Upper lobe of right lung (tissue), 1 donor: ENCODE measurements at regions not wholly inside any gene's neighbourhood (a gene's known extent, or its start where the extent isn't known, plus 50 kb on each side); places are given as distances from the start of the nearest gene placed in this dataset.

Experiments used
- ATAC-seq: fragments of 200-7000 bp; cut with Tn5 transposase; one replicate; pipeline ENCODE4 v1.9.1; 2020; ENCODE audit warnings: mild to moderate bottlenecking, moderate library complexity
- DNase-seq: peaks from one replicate; pipeline ENCODE4 v3.0.0-alpha.2; 2020
- H3K27ac ChIP-seq: fragments of 200-600 bp; one replicate; pipeline ENCODE4 v1.8.0; 2022
- H3K27me3 ChIP-seq: fragments of 200-600 bp; one replicate; pipeline ENCODE4 v1.8.0; 2022; ENCODE audit warnings: mild to moderate bottlenecking
- H3K36me3 ChIP-seq: fragments of 200-600 bp; one replicate; pipeline ENCODE4 v1.8.0; 2022
- H3K4me1 ChIP-seq: fragments of 200-600 bp; one replicate; pipeline ENCODE4 v1.8.0; 2022
- H3K4me3 ChIP-seq: fragments of 200-600 bp; one replicate; pipeline ENCODE4 v1.8.0; 2022; ENCODE audit warnings: mild to moderate bottlenecking
- H3K9me3 ChIP-seq: fragments of 200-600 bp; one replicate; pipeline ENCODE4 v1.8.0; 2022
- intact Hi-C: fragments of 100-400 bp; cut with DNase I; formaldehyde crosslinking; loops from one replicate; pipeline ENCODE4 v1.11.0; 2022
- TF ChIP-seq, protein P1 (sequence below): fragments of 200-600 bp; IDR thresholded peaks from one replicate; pipeline ENCODE4 v1.8.0; 2022; ENCODE audit warnings: antibody characterized with exemption
- donor health status: DM: no; HTN: yes; CAD: no; lungs with severe emphysema.

DNA sequence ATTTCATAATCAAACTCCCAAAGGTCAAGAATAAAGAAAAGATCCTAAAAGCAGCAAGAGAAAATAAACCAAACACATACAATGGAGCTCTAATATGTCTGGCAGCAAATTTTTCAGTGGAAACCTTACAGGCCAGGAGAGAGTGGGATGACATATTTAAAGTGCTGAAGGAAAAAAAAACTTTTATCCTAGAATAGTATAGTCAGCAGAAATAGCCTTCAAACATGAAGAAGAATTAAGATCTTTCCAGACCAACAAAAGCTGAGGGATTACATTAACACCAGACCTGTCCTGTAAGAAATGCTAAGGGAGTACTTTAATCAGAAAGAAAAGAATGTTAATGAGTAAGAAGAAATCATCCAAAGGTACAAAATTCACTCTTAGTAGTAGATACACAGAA, 215.7 kb upstream of the IGF1 start:
- no peaks in the 10 kb centered on the region for H3K9me3 ChIP-seq
- no peak for DNase-seq
- intact Hi-C loops: no loop called here
- no peak overlapping the region for H3K4me3 ChIP-seq
- TF ChIP-seq, protein P1, sequence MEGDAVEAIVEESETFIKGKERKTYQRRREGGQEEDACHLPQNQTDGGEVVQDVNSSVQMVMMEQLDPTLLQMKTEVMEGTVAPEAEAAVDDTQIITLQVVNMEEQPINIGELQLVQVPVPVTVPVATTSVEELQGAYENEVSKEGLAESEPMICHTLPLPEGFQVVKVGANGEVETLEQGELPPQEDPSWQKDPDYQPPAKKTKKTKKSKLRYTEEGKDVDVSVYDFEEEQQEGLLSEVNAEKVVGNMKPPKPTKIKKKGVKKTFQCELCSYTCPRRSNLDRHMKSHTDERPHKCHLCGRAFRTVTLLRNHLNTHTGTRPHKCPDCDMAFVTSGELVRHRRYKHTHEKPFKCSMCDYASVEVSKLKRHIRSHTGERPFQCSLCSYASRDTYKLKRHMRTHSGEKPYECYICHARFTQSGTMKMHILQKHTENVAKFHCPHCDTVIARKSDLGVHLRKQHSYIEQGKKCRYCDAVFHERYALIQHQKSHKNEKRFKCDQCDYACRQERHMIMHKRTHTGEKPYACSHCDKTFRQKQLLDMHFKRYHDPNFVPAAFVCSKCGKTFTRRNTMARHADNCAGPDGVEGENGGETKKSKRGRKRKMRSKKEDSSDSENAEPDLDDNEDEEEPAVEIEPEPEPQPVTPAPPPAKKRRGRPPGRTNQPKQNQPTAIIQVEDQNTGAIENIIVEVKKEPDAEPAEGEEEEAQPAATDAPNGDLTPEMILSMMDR: no peak
- ATAC-seq: no peak
- H3K27ac ChIP-seq: no peak overlapping the region
- no peaks in the 10 kb centered on the region for H3K27me3 ChIP-seq
- H3K36me3 ChIP-seq: no peaks in the 10 kb centered on the region
- no peaks in the 10 kb centered on the region for H3K4me1 ChIP-seq

DNA sequence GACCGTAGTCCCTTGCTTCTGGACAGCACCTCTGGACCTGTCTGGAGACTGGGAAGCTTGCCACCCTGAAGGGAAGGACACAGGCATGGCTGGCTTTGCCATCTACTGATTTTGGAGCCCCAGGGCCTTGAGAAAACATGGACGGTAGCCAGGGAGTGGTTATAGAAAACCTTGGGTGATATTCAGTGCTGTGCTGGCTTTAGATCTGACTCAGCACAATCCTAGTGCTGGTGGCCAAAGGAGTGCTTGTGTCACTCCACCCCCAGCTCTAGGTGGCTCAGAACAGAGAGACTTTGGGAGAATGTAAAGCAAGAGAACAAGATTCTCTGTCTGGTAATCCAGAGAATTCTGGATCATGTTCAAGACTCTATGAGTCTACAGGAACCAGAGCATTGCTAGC, 214.5 kb upstream of the IGF1 start:
- Histone ChIP-seq H3K4me3 (no peak overlapping the region), H3K9me3 (no peaks in the 10 kb centered on the region), H3K27me3 (no peaks in the 10 kb centered on the region), H3K27ac (no peak overlapping the region), H3K36me3 (no peaks in the 10 kb centered on the region), H3K4me1 (no peaks in the 10 kb centered on the region)
- intact Hi-C loops: no loop called here
- no peak for DNase-seq
- no peak for ATAC-seq
- TF ChIP-seq, protein P1: no peak

DNA sequence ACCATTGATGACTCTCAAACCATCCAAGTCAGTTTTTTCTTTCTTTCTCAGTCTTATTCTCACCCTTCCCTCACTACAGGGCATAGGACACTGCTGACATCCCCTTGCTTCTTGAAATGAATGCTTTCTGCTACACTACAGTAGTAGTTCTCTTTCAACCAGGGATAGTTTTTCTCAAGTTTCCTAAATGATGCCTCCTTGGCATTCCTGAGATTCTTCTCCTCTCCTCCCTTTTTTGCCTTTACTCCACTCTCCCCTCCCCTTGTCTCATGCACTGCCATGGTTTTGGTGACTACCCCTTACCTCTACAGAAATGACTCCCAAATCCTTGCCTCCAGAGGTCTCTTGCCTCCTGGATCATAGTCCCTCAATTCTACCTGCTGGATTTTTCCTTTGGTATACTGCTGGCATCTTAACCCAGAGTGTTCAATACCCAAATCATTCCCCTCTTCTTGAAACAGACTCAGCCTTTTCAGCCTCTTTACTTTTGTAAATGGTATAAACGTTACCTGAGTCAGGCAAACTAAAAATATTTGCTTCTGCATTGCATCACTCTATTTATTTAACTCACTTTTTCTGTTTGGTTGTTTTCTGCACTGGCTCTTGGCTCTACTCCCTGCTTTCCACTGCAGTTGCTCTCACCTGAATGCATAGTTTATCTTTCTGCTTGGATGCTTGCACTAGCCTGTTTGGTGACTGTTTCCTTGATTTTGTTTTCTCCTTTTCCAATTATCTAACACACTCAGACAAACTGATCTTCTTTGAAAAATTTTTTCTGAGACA, 211.6 kb upstream of the IGF1 start:
- Histone ChIP-seq H3K4me1 (no peaks in the 10 kb centered on the region), H3K36me3 (no peaks in the 10 kb centered on the region), H3K27me3 (no peaks in the 10 kb centered on the region), H3K4me3 (no peak overlapping the region), H3K9me3 (no peaks in the 10 kb centered on the region), H3K27ac (no peak overlapping the region)
- DNase-seq: no peak
- no peak for ATAC-seq
- intact Hi-C loops: no loop called here
- TF ChIP-seq, protein P1: no peak

DNA sequence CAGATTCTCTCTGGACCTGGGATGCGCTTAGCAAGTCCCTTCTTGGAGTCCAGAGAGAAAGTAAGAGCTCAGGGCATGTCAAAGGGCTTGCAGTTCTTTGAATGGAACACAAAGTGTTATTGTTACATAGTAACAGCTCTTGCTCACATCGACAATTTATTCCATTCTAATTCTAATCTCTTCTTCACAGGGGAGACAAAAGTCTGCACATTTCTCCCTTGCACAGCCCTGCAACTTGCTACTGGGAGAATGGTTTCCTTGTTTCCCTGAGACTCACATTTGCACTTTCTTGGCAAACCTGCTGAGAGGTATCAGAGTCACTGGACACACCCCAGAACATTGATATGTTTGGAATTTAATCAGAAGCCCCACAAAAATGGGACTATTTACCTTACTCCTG, 209.9 kb upstream of the IGF1 start:
- ATAC-seq (no peak), DNase-seq (no peak)
- Histone ChIP-seq H3K36me3 (no peaks in the 10 kb centered on the region), H3K9me3 (no peaks in the 10 kb centered on the region), H3K27me3 (no peaks in the 10 kb centered on the region), H3K27ac (no peak overlapping the region), H3K4me3 (no peak overlapping the region), H3K4me1 (no peaks in the 10 kb centered on the region)
- intact Hi-C loops: no loop called here
- TF ChIP-seq, protein P1: no peak

DNA sequence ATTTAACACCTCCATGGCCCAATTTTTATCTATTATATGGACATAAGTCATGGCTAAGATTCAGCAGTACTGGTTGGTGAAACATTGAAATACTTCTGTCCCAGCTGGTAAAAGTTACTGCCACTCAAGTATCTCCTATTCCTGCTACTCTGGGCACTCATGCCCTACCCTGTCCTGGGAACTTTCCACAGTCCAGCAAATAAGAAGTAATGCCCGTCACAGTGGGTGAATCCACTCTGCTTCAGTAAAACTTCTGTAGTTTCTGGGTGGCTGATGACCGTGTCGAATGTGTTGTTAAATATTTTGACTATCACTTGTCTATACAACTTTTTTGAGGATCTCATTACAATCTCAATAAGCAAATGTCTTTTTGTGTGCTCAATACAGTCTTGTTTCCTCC, 209.3 kb upstream of the IGF1 start:
- Histone ChIP-seq H3K27ac (no peak overlapping the region), H3K9me3 (no peaks in the 10 kb centered on the region), H3K4me3 (no peak overlapping the region), H3K27me3 (no peaks in the 10 kb centered on the region), H3K36me3 (no peaks in the 10 kb centered on the region), H3K4me1 (no peaks in the 10 kb centered on the region)
- no peak for ATAC-seq
- TF ChIP-seq, protein P1: no peak
- intact Hi-C loops: no loop called here
- no peak for DNase-seq

DNA sequence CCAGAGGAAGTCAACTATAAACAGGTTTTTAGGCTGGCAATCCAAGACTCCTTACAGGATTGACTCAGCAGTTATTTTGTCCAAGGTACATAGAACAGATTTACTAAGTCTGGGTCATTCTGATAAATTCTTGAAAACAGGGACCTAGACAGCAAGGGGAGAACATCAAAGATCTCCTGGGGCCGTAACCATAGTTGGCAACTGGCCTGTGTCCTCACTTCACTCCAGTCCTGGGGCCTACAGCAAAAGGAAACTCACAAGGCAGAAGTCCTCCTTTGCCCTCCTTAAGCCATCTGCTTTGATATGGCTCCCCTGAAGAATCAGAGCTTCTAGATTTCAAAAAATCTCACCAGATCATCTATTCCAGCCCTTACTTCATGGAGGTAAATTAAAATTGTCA, 207.2 kb upstream of the IGF1 start:
- H3K4me1 ChIP-seq: no peaks in the 10 kb centered on the region
- no peak overlapping the region for H3K27ac ChIP-seq
- intact Hi-C loops: no loop called here
- ATAC-seq (no peak), DNase-seq (no peak)
- H3K4me3 ChIP-seq: no peak overlapping the region
- H3K36me3 ChIP-seq: no peaks in the 10 kb centered on the region
- H3K9me3 ChIP-seq: no peaks in the 10 kb centered on the region
- TF ChIP-seq, protein P1: no peak
- no peaks in the 10 kb centered on the region for H3K27me3 ChIP-seq
